Upper lobe of left lung (tissue), 4 donors: ENCODE measurements at regions not wholly inside any gene's neighbourhood (a gene's known extent, or its start where the extent isn't known, plus 50 kb on each side); places are given as distances from the start of the nearest gene placed in this dataset.

Experiments used
- EP300 ChIP-seq, 4 donors: sonication (generic); formaldehyde crosslinking; IDR thresholded peaks; one replicate each; pipeline ENCODE4 v1.5.1; 2017; ENCODE audit warnings: antibody characterized with exemption in 4 of 4, control low read depth in 2 of 4
- POLR2A ChIP-seq, 4 donors: fragments of 450-650 bp; IDR thresholded peaks; one replicate each; pipeline ENCODE4 v1.5.1; 2016 to 2017; ENCODE audit warnings: antibody characterized with exemption in 4 of 4, mild to moderate bottlenecking in 2 of 4
- POLR2AphosphoS5 ChIP-seq, 2 donors: sonication (generic); formaldehyde crosslinking; IDR thresholded peaks; one replicate each; pipeline ENCODE4 v1.5.1; 2017; ENCODE audit warnings: antibody characterized with exemption in 2 of 2
- TF ChIP-seq, protein P1 (sequence below), 6 experiments: fragments of 450-650 bp in 4 of 6; fragments of 200-600 bp in 2 of 6; sonication (generic) in 2 of 6; IDR thresholded peaks; one replicate each; pipeline ENCODE4 v1.5.1; 2016 to 2019; ENCODE audit warnings: antibody characterized with exemption in 6 of 6

DNA sequence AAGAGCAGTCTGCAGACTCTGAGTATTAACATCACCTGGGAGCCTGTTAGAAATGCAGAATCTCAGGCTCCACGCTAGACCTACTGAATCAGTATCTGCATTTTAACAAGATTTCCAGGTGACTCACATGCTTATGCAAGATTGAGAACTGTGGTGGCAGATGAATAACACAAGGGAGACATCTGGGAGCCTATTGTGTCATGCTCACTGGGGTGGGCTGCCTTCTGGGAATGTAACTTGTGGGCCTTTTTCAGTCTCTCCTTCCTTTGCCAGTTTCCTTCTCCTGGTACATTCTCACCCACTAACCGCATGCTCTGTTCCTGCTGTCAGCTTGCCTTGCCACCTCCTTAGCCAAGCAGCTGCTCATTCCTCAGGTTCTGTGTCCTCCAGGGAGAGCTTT lies 176.6 kb upstream of the C9orf72 start:
- TF ChIP-seq, protein P1, sequence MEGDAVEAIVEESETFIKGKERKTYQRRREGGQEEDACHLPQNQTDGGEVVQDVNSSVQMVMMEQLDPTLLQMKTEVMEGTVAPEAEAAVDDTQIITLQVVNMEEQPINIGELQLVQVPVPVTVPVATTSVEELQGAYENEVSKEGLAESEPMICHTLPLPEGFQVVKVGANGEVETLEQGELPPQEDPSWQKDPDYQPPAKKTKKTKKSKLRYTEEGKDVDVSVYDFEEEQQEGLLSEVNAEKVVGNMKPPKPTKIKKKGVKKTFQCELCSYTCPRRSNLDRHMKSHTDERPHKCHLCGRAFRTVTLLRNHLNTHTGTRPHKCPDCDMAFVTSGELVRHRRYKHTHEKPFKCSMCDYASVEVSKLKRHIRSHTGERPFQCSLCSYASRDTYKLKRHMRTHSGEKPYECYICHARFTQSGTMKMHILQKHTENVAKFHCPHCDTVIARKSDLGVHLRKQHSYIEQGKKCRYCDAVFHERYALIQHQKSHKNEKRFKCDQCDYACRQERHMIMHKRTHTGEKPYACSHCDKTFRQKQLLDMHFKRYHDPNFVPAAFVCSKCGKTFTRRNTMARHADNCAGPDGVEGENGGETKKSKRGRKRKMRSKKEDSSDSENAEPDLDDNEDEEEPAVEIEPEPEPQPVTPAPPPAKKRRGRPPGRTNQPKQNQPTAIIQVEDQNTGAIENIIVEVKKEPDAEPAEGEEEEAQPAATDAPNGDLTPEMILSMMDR (IDR thresholded peaks at IDR 0.05) = no peak
- TF ChIP-seq EP300 (IDR thresholded peaks at IDR 0.05) (no peak), POLR2A (IDR thresholded peaks at IDR 0.05) (no peak), POLR2AphosphoS5 (IDR thresholded peaks at IDR 0.05) (no peak)
